Endodermal cell (in vitro differentiated cells): ENCODE measurements at regions not wholly inside any gene's neighbourhood (a gene's known extent, or its start where the extent isn't known, plus 50 kb on each side); places are given as distances from the start of the nearest gene placed in this dataset.

Experiments
- DNase-seq: peaks from one replicate; pipeline ENCODE4 v3.0.0-alpha.2; 2017
- H3K27ac ChIP-seq: 2 replicates; pipeline ENCODE4 v1.5.1; 2013; ENCODE audit warnings: mild to moderate bottlenecking, low read depth, low read length, moderate library complexity
- H3K27me3 ChIP-seq: 2 replicates; pipeline ENCODE4 v1.6.1; 2013; ENCODE audit warnings: mild to moderate bottlenecking, low read length, moderate library complexity; ENCODE audit not compliant: insufficient read depth, control insufficient read depth, poor library complexity, severe bottlenecking
- H3K36me3 ChIP-seq: 2 replicates; pipeline ENCODE4 v1.7.0; 2013; ENCODE audit warnings: mild to moderate bottlenecking, low read length, moderate library complexity; ENCODE audit not compliant: control insufficient read depth, insufficient read depth
- H3K4me1 ChIP-seq: one replicate; pipeline ENCODE4 v1.7.0; 2013; ENCODE audit warnings: low read length; ENCODE audit not compliant: control insufficient read depth, insufficient read depth
- H3K4me3 ChIP-seq: 2 replicates; pipeline ENCODE4 v1.5.1; 2013; ENCODE audit warnings: mild to moderate bottlenecking, low read length, moderate library complexity
- H3K9ac ChIP-seq: 2 replicates; pipeline ENCODE4 v1.6.1; 2013; ENCODE audit warnings: mild to moderate bottlenecking, low read length, moderate library complexity; ENCODE audit not compliant: poor library complexity, severe bottlenecking; ENCODE audit errors: extremely low read depth
- H3K9me3 ChIP-seq: 2 replicates; pipeline ENCODE4 v1.6.1; 2013; ENCODE audit warnings: mild to moderate bottlenecking, low read length, moderate library complexity; ENCODE audit not compliant: control insufficient read depth
- H3K27ac Mint-ChIP-seq: 2 replicates; pipeline ENCODE4 v1.8.0; 2020; ENCODE audit warnings: mixed read lengths
- H3K27me3 Mint-ChIP-seq: 2 replicates; pipeline ENCODE4 v1.8.0; 2021; ENCODE audit warnings: mild to moderate bottlenecking, mixed read lengths; ENCODE audit not compliant: insufficient read depth
- H3K36me3 Mint-ChIP-seq: 2 replicates; pipeline ENCODE4 v1.8.0; 2020; ENCODE audit warnings: low read depth, mixed read lengths
- H3K4me1 Mint-ChIP-seq: 2 replicates; pipeline ENCODE4 v1.8.0; 2020; ENCODE audit warnings: mixed read lengths
- H3K4me3 Mint-ChIP-seq: 2 replicates; pipeline ENCODE4 v1.8.0; 2020; ENCODE audit warnings: mild to moderate bottlenecking, moderate library complexity, mixed read lengths
- H3K9me3 Mint-ChIP-seq: 2 replicates; pipeline ENCODE4 v1.8.0; 2020; ENCODE audit warnings: mild to moderate bottlenecking, mixed read lengths
- WGBS, 2 experiments: methylation state at CpG; one replicate each; pipeline versions ENCODE4 v1.1.5 to v1.1.7; 2013; ENCODE audit warnings: missing lambda C conversion rate in 2 of 2, mixed read lengths in 1 of 2; ENCODE audit not compliant: insufficient coverage in 1 of 2, insufficient read length in 1 of 2; 5-methylcytosine and 5-hydroxymethylcytosine counted together
- TF ChIP-seq, protein P1 (sequence below): fragments of 200-600 bp; sonication (generic); conservative IDR thresholded peaks from 2 replicates; pipeline ENCODE4 v1.5.0; 2021; ENCODE audit warnings: antibody characterized with exemption, mild to moderate bottlenecking

- no peak overlapping the region for H3K27ac ChIP-seq
- H3K4me1 Mint-ChIP-seq: no peaks in the 10 kb centered on the region
- no peak overlapping the region for H3K27ac Mint-ChIP-seq
- DNase-seq: no peak
- no peak overlapping the region for H3K4me3 Mint-ChIP-seq
- H3K4me1 ChIP-seq: no peaks in the 10 kb centered on the region
- 86 to 93% methylated on average over 1 to 2 of the region's 2 CpGs for WGBS, 2 experiments
- no peaks in the 10 kb centered on the region for H3K27me3 ChIP-seq
- peaks cover 3% of the 10 kb centered on the region for H3K36me3 Mint-ChIP-seq
- no peaks in the 10 kb centered on the region for H3K27me3 Mint-ChIP-seq
- no peak overlapping the region for H3K4me3 ChIP-seq
- no peaks in the 10 kb centered on the region for H3K36me3 ChIP-seq
- H3K9me3 Mint-ChIP-seq: peaks cover 20% of the 10 kb centered on the region
- H3K9ac ChIP-seq: no peak overlapping the region
- H3K9me3 ChIP-seq: no peaks in the 10 kb centered on the region
- TF ChIP-seq, protein P1, sequence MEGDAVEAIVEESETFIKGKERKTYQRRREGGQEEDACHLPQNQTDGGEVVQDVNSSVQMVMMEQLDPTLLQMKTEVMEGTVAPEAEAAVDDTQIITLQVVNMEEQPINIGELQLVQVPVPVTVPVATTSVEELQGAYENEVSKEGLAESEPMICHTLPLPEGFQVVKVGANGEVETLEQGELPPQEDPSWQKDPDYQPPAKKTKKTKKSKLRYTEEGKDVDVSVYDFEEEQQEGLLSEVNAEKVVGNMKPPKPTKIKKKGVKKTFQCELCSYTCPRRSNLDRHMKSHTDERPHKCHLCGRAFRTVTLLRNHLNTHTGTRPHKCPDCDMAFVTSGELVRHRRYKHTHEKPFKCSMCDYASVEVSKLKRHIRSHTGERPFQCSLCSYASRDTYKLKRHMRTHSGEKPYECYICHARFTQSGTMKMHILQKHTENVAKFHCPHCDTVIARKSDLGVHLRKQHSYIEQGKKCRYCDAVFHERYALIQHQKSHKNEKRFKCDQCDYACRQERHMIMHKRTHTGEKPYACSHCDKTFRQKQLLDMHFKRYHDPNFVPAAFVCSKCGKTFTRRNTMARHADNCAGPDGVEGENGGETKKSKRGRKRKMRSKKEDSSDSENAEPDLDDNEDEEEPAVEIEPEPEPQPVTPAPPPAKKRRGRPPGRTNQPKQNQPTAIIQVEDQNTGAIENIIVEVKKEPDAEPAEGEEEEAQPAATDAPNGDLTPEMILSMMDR: no peak
Measured at GRCh38 chr6:164206807-164207423, 792.4 kb downstream of the QKI start.

- no peaks in the 10 kb centered on the region for H3K27me3 Mint-ChIP-seq
- H3K4me1 Mint-ChIP-seq: no peaks in the 10 kb centered on the region
- Histone ChIP-seq H3K9me3 (no peaks in the 10 kb centered on the region), H3K9ac (no peak overlapping the region), H3K4me1 (no peaks in the 10 kb centered on the region), H3K36me3 (no peaks in the 10 kb centered on the region), H3K27me3 (no peaks in the 10 kb centered on the region), H3K27ac (no peak overlapping the region), H3K4me3 (no peak overlapping the region)
- H3K4me3 Mint-ChIP-seq: no peak overlapping the region
- peaks cover 3% of the 10 kb centered on the region for H3K36me3 Mint-ChIP-seq
- no peak for DNase-seq
- TF ChIP-seq, protein P1: no peak
- H3K9me3 Mint-ChIP-seq: peaks cover 11% of the 10 kb centered on the region
- WGBS, 2 experiments: 80 to 100% methylated on average over 1 of the region's 1 CpG
- no peak overlapping the region for H3K27ac Mint-ChIP-seq
Measured at GRCh38 chr6:164200071-164200470, 785.6 kb downstream of the QKI start.

- TF ChIP-seq, protein P1: no peak
- no peak for DNase-seq
- Mint-ChIP-seq H3K4me3 (no peak overlapping the region), H3K27ac (no peak overlapping the region), H3K36me3 (no peaks in the 10 kb centered on the region), H3K27me3 (no peaks in the 10 kb centered on the region), H3K9me3 (no peaks in the 10 kb centered on the region), H3K4me1 (peaks cover 7% of the 10 kb centered on the region)
- Histone ChIP-seq H3K9me3 (no peaks in the 10 kb centered on the region), H3K4me3 (no peak overlapping the region), H3K36me3 (no peaks in the 10 kb centered on the region), H3K4me1 (no peaks in the 10 kb centered on the region), H3K27ac (no peak overlapping the region), H3K27me3 (no peaks in the 10 kb centered on the region), H3K9ac (no peak overlapping the region)
- 94% methylated on average over 1 of the region's 1 CpG; no CpG with 5 or more reads in 1 of the 2 experiments for WGBS, 2 experiments
Measured at GRCh38 chr6:164195942-164196281, 781.4 kb downstream of the QKI start.
